Esophagus (tissue), 2 donors: ENCODE measurements at regions not wholly inside any gene's neighbourhood (a gene's known extent, or its start where the extent isn't known, plus 50 kb on each side); places are given as distances from the start of the nearest gene placed in this dataset.

Experiments
- H3K27ac ChIP-seq, 2 donors: one replicate each; pipeline ENCODE4 v1.5.1; 2013; ENCODE audit warnings: low read depth in 2 of 2, mild to moderate bottlenecking in 2 of 2, inconsistent platforms in 1 of 2, low read length in 1 of 2, moderate library complexity in 1 of 2
- H3K27me3 ChIP-seq, 2 donors: one replicate each; pipeline ENCODE4 v1.6.1; 2013; ENCODE audit warnings: low read length in 2 of 2, control low read depth in 1 of 2, mild to moderate bottlenecking in 1 of 2; ENCODE audit not compliant: insufficient read depth in 2 of 2, control insufficient read depth in 1 of 2
- H3K36me3 ChIP-seq, 2 donors: one replicate each; pipeline ENCODE4 v1.6.1; 2013; ENCODE audit warnings: low read length in 1 of 2; ENCODE audit not compliant: control insufficient read depth in 2 of 2, insufficient read depth in 2 of 2
- H3K4me1 ChIP-seq, 2 donors: one replicate each; pipeline ENCODE4 v1.6.1; 2013; ENCODE audit warnings: low read length in 1 of 2; ENCODE audit not compliant: control insufficient read depth in 2 of 2, insufficient read depth in 2 of 2
- H3K4me3 ChIP-seq, 2 donors: one replicate each; pipeline ENCODE4 v1.5.1; 2013; ENCODE audit warnings: low read length in 2 of 2, mild to moderate bottlenecking in 2 of 2, low read depth in 1 of 2, moderate library complexity in 1 of 2
- H3K9me3 ChIP-seq, 2 donors: one replicate each; pipeline ENCODE4 v1.6.1; 2013; ENCODE audit warnings: mild to moderate bottlenecking in 2 of 2, low read depth in 1 of 2, low read length in 1 of 2, moderate library complexity in 1 of 2; ENCODE audit not compliant: control insufficient read depth in 2 of 2, insufficient read depth in 1 of 2
- WGBS, 2 donors: extraction: QIAGEN DNeasy Blood & Tissue Kit; methylation state at CpG; one replicate each; pipeline ENCODE4 v1.1.7; 2013; 5-methylcytosine and 5-hydroxymethylcytosine counted together
- donor health status: healthy with polysubstance abuse.
- donor health status: Bipolar disorder and iron deficiency.

DNA sequence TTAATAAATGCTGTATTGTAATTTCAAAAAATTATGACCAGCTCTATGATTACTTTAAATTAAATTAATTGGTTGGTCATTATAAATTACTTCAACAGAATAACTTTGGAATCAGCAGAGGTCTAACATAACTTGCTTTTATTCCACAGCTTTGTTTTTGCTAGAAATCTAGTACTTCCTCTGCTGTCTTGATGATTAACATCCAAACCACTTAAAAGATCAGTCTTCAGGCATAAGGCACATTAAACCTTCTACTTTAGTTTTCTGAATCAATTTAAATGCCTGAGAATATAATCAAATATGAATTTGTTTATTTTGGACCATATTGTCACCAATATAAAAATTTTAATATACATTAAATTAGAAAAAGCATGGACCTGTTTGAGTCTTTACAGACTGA is 465.3 kb downstream of the ARL4A start:
- Histone ChIP-seq H3K36me3 (no peaks in the 10 kb centered on the region), H3K9me3 (no peaks in the 10 kb centered on the region), H3K4me1 (no peaks in the 10 kb centered on the region), H3K27ac (no peak overlapping the region), H3K27me3 (no peaks in the 10 kb centered on the region), H3K4me3 (no peak overlapping the region)

DNA sequence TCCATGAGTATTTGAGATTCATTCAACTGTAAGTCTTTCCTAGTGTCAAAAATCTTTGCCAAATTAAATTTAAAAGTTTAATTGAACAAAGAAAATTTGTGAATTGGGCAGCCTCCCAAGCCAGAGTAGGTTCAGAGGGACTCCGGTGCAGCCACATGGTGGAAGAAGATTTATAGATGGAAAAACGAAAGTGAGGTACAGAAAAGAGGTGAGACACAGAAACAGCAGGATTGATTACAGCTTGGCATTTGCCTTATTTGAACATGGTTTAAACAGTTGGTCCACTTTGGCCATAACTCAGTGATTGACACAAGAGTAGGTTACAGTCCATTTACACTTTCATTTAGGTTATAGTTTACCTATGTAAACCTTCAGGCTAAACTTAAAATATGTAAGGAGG is 465.8 kb downstream of the ARL4A start:
- Histone ChIP-seq H3K36me3 (no peaks in the 10 kb centered on the region), H3K27me3 (no peaks in the 10 kb centered on the region), H3K9me3 (no peaks in the 10 kb centered on the region), H3K4me1 (no peaks in the 10 kb centered on the region), H3K4me3 (no peak overlapping the region), H3K27ac (no peak overlapping the region)
- 71 to 77% methylated on average over 2 of the region's 2 CpGs for WGBS, 2 donors

DNA sequence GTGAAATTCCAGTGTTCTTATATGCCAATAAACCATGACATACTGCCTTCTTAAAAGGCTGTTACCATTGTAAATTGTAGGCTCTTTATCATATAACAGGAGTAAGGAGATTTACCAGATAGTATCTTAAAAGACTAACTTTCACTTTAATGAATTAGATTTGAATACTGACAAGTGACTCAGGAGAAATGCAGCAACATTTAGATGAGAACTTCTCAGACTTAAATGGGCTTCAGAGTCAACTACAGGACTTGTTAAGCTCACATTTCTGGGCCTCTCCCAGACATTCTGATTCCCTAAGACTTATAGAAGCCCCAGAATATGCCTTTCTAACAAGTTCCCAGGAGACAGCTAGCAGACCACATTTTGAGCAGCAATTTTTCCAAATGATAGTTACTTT is 466.3 kb downstream of the ARL4A start:
- Histone ChIP-seq H3K27me3 (no peaks in the 10 kb centered on the region), H3K27ac (no peak overlapping the region), H3K4me3 (no peak overlapping the region), H3K9me3 (no peaks in the 10 kb centered on the region), H3K36me3 (no peaks in the 10 kb centered on the region), H3K4me1 (no peaks in the 10 kb centered on the region)

DNA sequence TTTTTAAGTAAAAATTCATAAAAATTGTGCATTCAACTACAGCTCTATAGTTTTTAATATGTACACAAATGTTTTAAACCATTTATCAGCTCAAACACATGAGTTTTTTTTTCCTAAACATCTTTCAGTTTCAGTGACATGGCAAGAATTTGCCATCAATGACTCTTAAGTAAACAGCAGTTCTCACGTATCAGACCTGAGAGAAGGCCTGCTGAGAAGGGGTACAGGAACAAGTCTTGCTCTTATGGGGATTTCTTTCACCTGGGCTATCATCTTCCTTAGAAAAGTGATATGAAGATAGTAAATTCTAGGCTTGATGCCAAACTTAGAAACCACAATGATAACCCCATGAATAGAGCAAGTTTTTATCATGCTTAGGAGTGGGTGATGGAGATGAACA is 467.8 kb downstream of the ARL4A start:
- 46 to 55% methylated on average over 1 of the region's 1 CpG for WGBS, 2 donors

DNA sequence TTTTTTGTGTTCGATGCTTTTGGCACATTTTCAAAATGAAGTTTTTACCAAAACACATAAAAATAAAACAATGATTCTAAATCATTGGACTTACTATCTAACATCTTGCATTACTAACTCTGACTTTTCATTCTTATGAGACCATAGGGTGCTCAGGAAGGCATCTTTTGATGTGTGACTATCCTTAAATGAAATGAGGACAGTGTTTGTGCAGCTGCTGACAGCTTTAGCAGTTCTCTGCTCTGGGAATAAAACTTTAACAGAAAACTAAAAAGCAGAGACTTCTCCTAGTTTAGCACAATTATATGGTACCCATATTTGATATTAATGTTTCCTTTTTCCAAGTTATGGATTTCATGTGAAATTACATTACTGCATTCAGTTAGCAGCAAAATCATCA is 471.6 kb downstream of the ARL4A start:
- H3K27ac ChIP-seq = no peak overlapping the region
- no peaks in the 10 kb centered on the region for H3K36me3 ChIP-seq
- no peaks in the 10 kb centered on the region for H3K4me1 ChIP-seq
- H3K4me3 ChIP-seq = no peak overlapping the region
- WGBS, 2 donors = 70 to 71% methylated on average over 1 of the region's 1 CpG
- no peaks in the 10 kb centered on the region for H3K27me3 ChIP-seq
- no peaks in the 10 kb centered on the region for H3K9me3 ChIP-seq

More for the DNA sequence above, 467.8 kb downstream of the ARL4A start:
- Histone ChIP-seq H3K27ac (no peak overlapping the region), H3K4me3 (no peak overlapping the region), H3K36me3 (no peaks in the 10 kb centered on the region), H3K9me3 (no peaks in the 10 kb centered on the region), H3K4me1 (no peaks in the 10 kb centered on the region), H3K27me3 (no peaks in the 10 kb centered on the region)

DNA sequence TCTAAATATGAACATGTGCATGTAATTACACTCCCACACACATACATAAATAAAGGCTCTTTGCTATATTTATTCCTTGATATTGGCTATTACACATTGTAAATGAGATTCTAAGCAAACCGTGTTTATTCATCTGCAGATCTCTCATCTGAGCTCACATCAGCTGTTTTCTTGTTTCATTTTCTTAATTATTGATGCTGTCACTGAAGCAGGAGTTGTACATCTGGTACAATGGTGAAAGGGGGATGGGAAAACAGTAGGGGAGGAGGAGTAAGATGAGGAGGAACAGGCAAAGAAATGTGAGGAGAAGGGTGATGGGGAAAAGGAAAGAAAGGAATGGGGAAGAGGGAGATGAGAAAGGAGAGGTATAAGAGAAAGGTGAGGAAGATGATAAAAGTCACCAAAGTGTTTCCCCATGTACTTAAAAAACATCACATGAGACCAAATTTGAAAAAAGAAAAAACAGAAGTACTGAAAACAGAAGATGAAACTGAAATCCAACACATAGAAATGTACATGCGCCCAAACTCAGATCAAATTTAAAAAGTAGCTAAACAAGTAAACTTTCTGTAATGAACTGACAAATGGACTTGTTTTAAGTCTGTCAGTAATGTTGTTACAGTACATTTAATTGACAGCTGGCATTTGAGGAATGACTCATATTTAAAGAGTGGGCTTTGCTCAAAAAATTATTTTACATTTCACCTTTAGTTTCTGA is 472.2 kb downstream of the ARL4A start:
- H3K4me3 ChIP-seq = no peak overlapping the region
- H3K9me3 ChIP-seq = no peaks in the 10 kb centered on the region
- H3K27me3 ChIP-seq = no peaks in the 10 kb centered on the region
- H3K27ac ChIP-seq = no peak overlapping the region
- H3K4me1 ChIP-seq = no peaks in the 10 kb centered on the region
- 71% methylated on average over 2 of the region's 2 CpGs for WGBS, 2 donors
- no peaks in the 10 kb centered on the region for H3K36me3 ChIP-seq

DNA sequence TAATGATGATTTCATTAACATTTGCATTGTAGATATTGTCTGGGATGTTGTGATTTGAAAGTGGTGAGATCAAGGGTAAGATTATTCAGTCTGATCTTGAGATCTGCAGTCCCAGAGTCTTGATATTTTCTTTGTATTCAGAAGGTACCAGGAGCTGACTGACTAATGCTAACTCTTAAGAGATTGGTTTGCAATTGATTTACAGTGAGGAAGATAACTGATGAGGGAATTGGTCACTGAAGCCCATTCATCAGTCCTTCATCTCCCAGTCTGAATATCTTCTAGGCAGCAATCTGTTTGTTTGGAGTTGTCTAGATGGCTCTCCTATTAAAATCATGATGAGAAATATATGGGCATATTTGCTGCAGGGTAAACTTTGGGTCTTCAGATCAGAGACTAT is 473.7 kb downstream of the ARL4A start:
- H3K4me1 ChIP-seq = no peaks in the 10 kb centered on the region
- H3K27ac ChIP-seq = no peak overlapping the region
- H3K9me3 ChIP-seq = no peaks in the 10 kb centered on the region
- no peaks in the 10 kb centered on the region for H3K36me3 ChIP-seq
- H3K27me3 ChIP-seq = no peaks in the 10 kb centered on the region
- H3K4me3 ChIP-seq = no peak overlapping the region

DNA sequence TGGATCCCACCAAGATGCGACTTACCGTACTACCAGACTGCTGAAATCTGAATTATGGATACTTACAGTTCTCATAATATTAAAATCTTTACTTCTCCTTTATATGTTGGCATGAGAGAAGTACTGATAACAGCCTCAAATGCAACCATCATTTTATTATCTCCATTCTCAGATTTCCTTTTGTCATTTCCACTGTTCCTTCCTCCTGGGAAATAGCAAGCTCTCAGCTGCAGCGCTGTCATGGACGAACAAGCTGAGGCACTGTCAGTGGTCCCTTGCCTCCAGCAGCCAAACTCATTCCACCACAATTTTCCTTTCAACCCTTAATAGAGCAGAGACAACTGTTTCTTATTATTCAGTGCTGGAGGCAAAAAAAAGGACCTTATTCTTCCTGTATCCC is 478.4 kb downstream of the ARL4A start:
- 78% methylated on average over 4 of the region's 4 CpGs for WGBS, 2 donors
- no peaks in the 10 kb centered on the region for H3K36me3 ChIP-seq
- H3K9me3 ChIP-seq = no peaks in the 10 kb centered on the region
- H3K4me3 ChIP-seq = no peak overlapping the region
- no peak overlapping the region for H3K27ac ChIP-seq
- no peaks in the 10 kb centered on the region for H3K27me3 ChIP-seq
- no peaks in the 10 kb centered on the region for H3K4me1 ChIP-seq

DNA sequence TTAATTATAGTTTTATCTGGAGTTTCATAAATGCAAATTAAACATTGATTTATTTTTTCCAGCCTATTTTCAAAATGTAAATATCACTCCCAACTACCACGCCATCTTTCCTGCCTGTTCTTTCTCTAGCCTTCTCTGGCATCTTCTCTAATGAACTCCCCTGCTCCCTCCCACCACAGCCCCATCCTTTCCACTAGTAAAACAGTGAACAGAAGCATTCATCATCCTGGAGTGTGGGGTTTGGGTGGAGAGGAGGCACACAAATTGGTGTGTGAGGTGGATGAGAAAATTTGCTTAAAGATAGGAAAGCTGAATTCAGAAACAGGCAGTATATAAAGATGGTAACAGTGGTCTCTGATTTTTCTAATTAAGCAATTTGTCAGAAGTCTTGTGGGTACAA is 479.4 kb downstream of the ARL4A start:
- H3K27me3 ChIP-seq = no peaks in the 10 kb centered on the region
- 85 to 94% methylated on average over 1 of the region's 1 CpG for WGBS, 2 donors

DNA sequence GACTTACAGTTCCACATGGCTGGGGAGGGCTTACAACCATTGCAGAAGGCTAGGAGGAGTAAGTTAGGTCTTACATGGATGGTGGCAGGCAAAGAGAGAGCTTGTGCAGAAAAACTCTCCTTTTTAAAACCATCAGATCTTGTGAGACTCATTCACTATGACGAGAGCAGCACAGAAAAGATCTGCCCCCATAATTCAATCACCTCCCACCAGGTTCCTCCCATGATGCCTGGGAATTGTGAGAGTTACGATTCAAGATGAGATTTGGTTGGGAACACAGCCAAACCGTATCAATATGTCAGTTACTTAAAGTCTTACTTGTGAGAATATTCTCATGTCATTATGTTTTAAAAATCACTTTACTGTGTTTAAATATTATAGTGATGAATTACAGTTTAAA is 481.9 kb downstream of the ARL4A start:
- H3K36me3 ChIP-seq = no peaks in the 10 kb centered on the region
- no peaks in the 10 kb centered on the region for H3K4me1 ChIP-seq
- no peaks in the 10 kb centered on the region for H3K27me3 ChIP-seq
- H3K4me3 ChIP-seq = no peak overlapping the region
- H3K9me3 ChIP-seq = no peaks in the 10 kb centered on the region
- 67 to 73% methylated on average over 3 of the region's 3 CpGs for WGBS, 2 donors
- no peak overlapping the region for H3K27ac ChIP-seq

More for the DNA sequence above, 479.4 kb downstream of the ARL4A start:
- Histone ChIP-seq H3K9me3 (no peaks in the 10 kb centered on the region), H3K4me3 (no peak overlapping the region), H3K4me1 (no peaks in the 10 kb centered on the region), H3K27ac (no peak overlapping the region), H3K36me3 (no peaks in the 10 kb centered on the region)
